Omental fat pad (tissue), 3 donors: ENCODE measurements at regions not wholly inside any gene's neighbourhood (a gene's known extent, or its start where the extent isn't known, plus 50 kb on each side); places are given as distances from the start of the nearest gene placed in this dataset.
"Not testable (repeated sequence)": the region's sequence is repeated elsewhere in the genome, so short reads cannot be mapped to it uniquely, and the experiment has no call there.

Source experiments
- ATAC-seq: fragments of 150-250 bp; one replicate; pipeline ENCODE4 v1.9.1; 2016; ENCODE audit warnings: mild to moderate bottlenecking, moderate library complexity; ENCODE audit not compliant: low FRiP score
- DNase-seq: peaks from one replicate; pipeline ENCODE4 v3.0.0-alpha.2; 2019; ENCODE audit warnings: low spot score
- TF ChIP-seq, protein P1 (sequence below), 3 donors: fragments of 450-650 bp; IDR thresholded peaks; one replicate each; pipeline ENCODE4 v1.5.1; 2016 to 2017; ENCODE audit warnings: antibody characterized with exemption in 3 of 3, mild to moderate bottlenecking in 3 of 3, moderate library complexity in 2 of 3

DNA sequence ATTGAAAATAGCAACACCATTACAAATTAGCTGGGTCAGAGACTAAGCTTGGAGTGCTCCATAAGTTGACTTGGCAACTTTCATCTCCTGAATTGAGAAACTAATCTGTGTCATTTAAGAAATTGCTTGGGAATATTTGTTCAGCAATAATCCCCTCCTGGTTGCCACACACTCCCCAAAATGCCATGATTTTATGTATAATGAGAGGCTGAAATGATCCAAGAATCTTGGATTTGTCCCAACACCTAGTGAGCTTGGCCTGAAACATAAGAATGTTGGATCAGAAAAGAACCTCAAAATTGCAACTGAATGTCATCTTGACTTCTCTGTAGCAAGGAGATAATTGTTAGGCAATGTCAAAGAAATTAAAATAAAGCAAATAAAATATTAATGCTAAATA, 805.9 kb upstream of the ADAMTS5 start:
- ATAC-seq = no peak
- no peak for DNase-seq
- TF ChIP-seq, protein P1, sequence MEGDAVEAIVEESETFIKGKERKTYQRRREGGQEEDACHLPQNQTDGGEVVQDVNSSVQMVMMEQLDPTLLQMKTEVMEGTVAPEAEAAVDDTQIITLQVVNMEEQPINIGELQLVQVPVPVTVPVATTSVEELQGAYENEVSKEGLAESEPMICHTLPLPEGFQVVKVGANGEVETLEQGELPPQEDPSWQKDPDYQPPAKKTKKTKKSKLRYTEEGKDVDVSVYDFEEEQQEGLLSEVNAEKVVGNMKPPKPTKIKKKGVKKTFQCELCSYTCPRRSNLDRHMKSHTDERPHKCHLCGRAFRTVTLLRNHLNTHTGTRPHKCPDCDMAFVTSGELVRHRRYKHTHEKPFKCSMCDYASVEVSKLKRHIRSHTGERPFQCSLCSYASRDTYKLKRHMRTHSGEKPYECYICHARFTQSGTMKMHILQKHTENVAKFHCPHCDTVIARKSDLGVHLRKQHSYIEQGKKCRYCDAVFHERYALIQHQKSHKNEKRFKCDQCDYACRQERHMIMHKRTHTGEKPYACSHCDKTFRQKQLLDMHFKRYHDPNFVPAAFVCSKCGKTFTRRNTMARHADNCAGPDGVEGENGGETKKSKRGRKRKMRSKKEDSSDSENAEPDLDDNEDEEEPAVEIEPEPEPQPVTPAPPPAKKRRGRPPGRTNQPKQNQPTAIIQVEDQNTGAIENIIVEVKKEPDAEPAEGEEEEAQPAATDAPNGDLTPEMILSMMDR (IDR thresholded peaks at IDR 0.05) = no peak

DNA sequence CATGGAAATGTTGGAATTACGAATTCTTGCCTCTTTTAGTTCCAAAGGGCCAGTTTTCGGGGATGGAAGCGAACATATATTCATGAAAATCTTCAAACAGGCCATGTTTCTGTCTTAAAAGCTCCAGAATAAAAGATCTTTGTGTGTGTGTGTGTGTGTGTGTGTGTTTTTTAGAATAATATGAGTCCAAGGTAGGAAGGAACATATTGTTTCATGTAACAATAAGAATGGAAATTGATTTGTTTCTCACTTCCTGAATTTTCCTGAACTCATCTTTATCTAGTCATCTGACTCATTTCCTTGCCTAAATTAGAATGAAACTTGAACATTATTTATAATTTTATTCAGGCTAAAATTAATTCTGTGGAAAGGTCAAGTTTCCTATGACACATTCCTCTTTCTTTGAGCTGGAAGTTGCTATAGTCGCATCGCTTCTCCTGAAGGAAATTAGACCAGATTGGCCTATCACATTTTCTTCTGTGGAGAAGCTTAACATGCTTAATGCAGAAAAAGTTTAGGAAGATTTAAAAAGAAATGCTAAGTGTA, 805.1 kb upstream of the ADAMTS5 start:
- TF ChIP-seq, protein P1 (IDR thresholded peaks at IDR 0.05) = no peak
- ATAC-seq (no peak), DNase-seq (no peak)

DNA sequence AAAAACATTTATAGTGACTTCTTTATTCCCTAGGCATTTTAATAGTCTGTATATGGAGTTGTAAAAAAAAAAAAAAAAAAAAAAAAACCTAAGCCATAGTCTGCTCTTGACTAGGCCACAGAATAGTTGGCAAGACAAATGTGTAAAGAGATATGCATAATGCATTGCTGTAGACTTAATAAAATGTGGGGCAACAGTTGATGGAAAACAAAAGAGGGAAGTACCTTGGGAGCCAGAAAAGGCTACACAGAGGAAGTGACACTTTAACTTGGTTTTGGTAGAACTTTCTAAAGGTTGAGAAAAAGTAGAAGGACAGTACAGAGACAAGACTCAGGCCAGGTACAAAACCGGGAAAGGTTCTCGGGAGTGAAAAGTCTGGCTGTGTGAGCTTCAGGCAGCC, 802.9 kb upstream of the ADAMTS5 start:
- TF ChIP-seq, protein P1 (IDR thresholded peaks at IDR 0.05) = no peak
- ATAC-seq = no peak
- DNase-seq = no peak

DNA sequence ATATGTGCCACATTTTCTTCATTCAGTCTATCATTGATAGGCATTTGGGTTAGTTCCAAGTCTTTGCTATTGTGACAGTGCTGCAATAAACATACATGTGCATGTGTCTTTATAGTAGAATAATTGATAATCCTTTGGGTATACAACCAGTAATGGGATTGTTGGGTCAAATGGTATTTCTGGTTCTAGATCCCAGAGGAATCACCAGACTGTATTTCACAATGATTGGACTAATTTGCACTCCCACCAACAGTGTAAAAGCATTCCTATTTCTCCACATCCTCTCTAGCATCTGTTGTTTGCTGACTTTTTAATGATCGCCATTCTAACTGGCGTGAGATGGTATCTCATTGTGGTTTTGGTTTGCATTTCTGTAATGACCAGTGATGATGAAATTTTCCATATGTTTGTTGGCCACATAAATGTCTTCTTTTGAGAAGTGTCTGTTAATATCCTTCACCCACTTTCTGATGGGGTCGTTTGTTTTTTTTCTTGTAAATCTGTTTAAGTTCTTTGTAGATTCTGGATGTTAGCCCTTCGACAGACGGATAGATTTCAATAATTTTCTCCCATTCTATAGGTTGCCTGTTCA, 801.3 kb upstream of the ADAMTS5 start:
- ATAC-seq, DNase-seq: not testable (repeated sequence)

DNA sequence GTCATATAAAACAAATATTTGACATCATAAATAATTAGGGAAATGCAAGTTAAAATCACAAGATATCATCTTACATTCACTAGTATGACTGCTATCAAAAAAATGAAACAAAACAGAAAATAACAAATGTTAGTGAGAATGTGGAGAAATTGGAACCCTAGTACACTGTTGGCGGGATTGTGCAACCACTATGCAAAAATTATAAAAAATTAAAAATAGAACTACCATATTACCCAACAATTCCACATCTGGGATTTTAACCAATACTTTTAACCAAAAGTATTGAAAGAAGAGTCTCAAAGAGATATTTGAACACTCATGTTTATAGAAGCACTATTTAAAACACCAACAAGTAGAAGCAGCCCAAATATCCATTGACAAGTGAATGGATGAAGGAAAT, 797.2 kb upstream of the ADAMTS5 start:
- DNase-seq (no peak), ATAC-seq (no peak)
- TF ChIP-seq, protein P1 (IDR thresholded peaks at IDR 0.05) = no peak

DNA sequence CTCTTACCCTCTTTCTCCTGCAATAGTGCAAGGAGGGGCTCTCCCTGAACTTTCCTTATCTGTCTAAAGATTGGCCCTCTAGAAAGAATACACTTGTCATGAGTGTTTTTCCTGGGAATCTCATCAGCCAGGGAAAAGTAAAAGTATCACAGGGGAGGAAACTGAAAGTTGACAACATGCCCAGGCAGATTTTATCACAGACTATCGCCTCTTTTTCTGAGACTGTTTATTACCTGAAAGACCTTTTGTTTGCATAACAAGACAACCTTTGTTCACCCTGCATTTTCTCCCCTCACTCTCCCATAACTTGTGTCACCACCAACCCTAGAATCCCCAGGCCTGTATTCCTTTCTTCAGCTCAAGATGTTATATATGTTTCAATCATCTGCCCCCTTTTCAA, 794.7 kb upstream of the ADAMTS5 start:
- no peak for DNase-seq
- TF ChIP-seq, protein P1 (IDR thresholded peaks at IDR 0.05) = no peak
- no peak for ATAC-seq

DNA sequence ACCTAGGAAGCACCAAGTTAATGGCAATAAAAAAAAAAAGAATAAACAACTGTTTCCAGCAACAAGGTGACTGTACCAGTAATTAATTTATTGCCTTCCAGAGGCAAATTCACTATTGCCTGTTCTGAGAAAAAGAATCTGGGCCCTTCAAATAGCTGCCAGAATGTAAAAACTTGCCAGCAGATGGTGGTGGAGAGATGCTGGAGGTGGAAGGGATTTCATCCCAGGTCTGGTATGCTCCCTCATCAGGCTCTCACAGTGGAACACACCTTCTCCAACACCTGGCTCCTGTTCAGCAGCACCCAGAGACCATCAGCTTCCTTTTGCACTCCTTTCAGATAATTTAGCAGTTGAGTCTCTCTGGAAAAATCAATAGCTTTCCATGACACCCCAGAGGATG, 792.9 kb upstream of the ADAMTS5 start:
- TF ChIP-seq, protein P1 (IDR thresholded peaks at IDR 0.05) = no peak
- ATAC-seq (no peak), DNase-seq (no peak)
